ENCODE measurements at regions not wholly inside any gene's neighbourhood (a gene's known extent, or its start where the extent isn't known, plus 50 kb on each side); places are given as distances from the start of the nearest gene placed in this dataset.
"Not testable (repeated sequence)": the region's sequence is repeated elsewhere in the genome, so short reads cannot be mapped to it uniquely, and the experiment has no call there.

- TF ChIP-seq ZNF281 (CRISPR knock-in tag; IDR thresholded peaks at IDR 0.05; ENCODE audit: borderline replicate concordance) (peak; percentile 98), ZBTB26 (CRISPR knock-in tag; IDR thresholded peaks at IDR 0.05; ENCODE audit: borderline replicate concordance) (0 out of 2 replicates have a peak, but pooled peaks have one; percentile 37), GATAD1 (CRISPR knock-in tag; IDR thresholded peaks at IDR 0.05) (peak; percentile 83), RXRB (CRISPR knock-in tag; IDR thresholded peaks at IDR 0.05; ENCODE audit: borderline replicate concordance) (peak; percentile 52; the same call in 1 of the 2 replicates), CREM (IDR thresholded peaks at IDR 0.05) (peak; percentile 62), ZNF687 (CRISPR knock-in tag; IDR thresholded peaks at IDR 0.05) (peak; percentile 22; the same call in 1 of the 2 replicates), ZNF792 (CRISPR knock-in tag; IDR thresholded peaks at IDR 0.05) (peak; percentile 72; the same call in 1 of the 2 replicates), E2F5 (CRISPR knock-in tag; conservative IDR thresholded peaks at IDR 0.05) (peak; percentile 74; the same call in 1 of the 2 replicates), ELF1 (CRISPR knock-in tag; IDR thresholded peaks at IDR 0.05) (peak; percentile 72), ARID4A (CRISPR knock-in tag; IDR thresholded peaks at IDR 0.05; ENCODE audit: borderline replicate concordance) (peak; percentile 49; the same call in 1 of the 2 replicates), RBM39 (IDR thresholded peaks at IDR 0.05; ENCODE audit: low read depth, low read length, poor library complexity, severe bottlenecking) (peak; percentile 51), STAT5B (CRISPR knock-in tag; IDR thresholded peaks at IDR 0.05) (peak; percentile 74; the same call in 1 of the 2 replicates), ZNF331 (CRISPR knock-in tag; IDR thresholded peaks at IDR 0.05) (0 out of 2 replicates have a peak, but pooled peaks have one; percentile 36), KDM5A (IDR thresholded peaks at IDR 0.05; ENCODE audit: borderline replicate concordance, low read length) (peak; percentile 50; the same call in 1 of the 2 replicates)
- TF ChIP-seq CREM (CRISPR knock-in tag; IDR thresholded peaks at IDR 0.05): not testable (repeated sequence)
Measured at GRCh38 chr6:27831434-27832081, 80.6 kb downstream of the OR2B2 start (continued).

Data from HepG2 (cell line).